ENCODE measurements at regions not wholly inside any gene's neighbourhood (a gene's known extent, or its start where the extent isn't known, plus 50 kb on each side); places are given as distances from the start of the nearest gene placed in this dataset.

- no peaks in the 10 kb centered on the region for H3K36me3 Mint-ChIP-seq (ENCODE audit: low read depth)
- H3K4me3 Mint-ChIP-seq, result no peak overlapping the region
- no peaks in the 10 kb centered on the region for H3K27me3 Mint-ChIP-seq (ENCODE audit: low read depth)
- no peaks in the 10 kb centered on the region for H3K4me1 Mint-ChIP-seq (ENCODE audit: low read depth)
- H3K27ac Mint-ChIP-seq, result no peak overlapping the region
- no peaks in the 10 kb centered on the region for H3K9me3 Mint-ChIP-seq
These were observed 57.0 kb upstream of the FOXN2 start for GRCh38 chr2:48257456-48257855.

- Mint-ChIP-seq H3K4me3 (no peak overlapping the region), H3K9me3 (no peaks in the 10 kb centered on the region), H3K27me3 (ENCODE audit: low read depth) (no peaks in the 10 kb centered on the region), H3K36me3 (ENCODE audit: low read depth) (no peaks in the 10 kb centered on the region), H3K27ac (no peak overlapping the region), H3K4me1 (ENCODE audit: low read depth) (no peaks in the 10 kb centered on the region)
These were observed 55.9 kb upstream of the FOXN2 start for GRCh38 chr2:48258481-48259149.

- Mint-ChIP-seq H3K36me3 (ENCODE audit: low read depth) (no peaks in the 10 kb centered on the region), H3K4me1 (ENCODE audit: low read depth) (no peaks in the 10 kb centered on the region), H3K4me3 (no peak overlapping the region), H3K9me3 (no peaks in the 10 kb centered on the region), H3K27me3 (ENCODE audit: low read depth) (no peaks in the 10 kb centered on the region), H3K27ac (no peak overlapping the region)
These were observed 54.7 kb upstream of the FOXN2 start for GRCh38 chr2:48259811-48260210.

GRCh38 chr2:48264627-48265026 lies 49.9 kb upstream of the FOXN2 start:
- H3K4me1 Mint-ChIP-seq (ENCODE audit: low read depth), result no peaks in the 10 kb centered on the region
- H3K36me3 Mint-ChIP-seq (ENCODE audit: low read depth), result no peaks in the 10 kb centered on the region
- no peaks in the 10 kb centered on the region for H3K27me3 Mint-ChIP-seq (ENCODE audit: low read depth)
- no peak overlapping the region for H3K27ac Mint-ChIP-seq
- peaks cover 4% of the 10 kb centered on the region for H3K9me3 Mint-ChIP-seq
- no peak overlapping the region for H3K4me3 Mint-ChIP-seq

All from T-helper 1 cell treated with Interleukin-12 subunit alpha and Interleukin-12 subunit beta and Interleukin-4 antibody, amounts not matched to agents 30 μg/mL and 1 μg/mL, for 36 hours (primary cell).